Naive thymus-derived CD4-positive, alpha-beta T cell (primary cell): ENCODE measurements at regions not wholly inside any gene's neighbourhood (a gene's known extent, or its start where the extent isn't known, plus 50 kb on each side); places are given as distances from the start of the nearest gene placed in this dataset.

Experiments used
- ATAC-seq: fragments of 150-1000 bp; cut with Tn5 transposase; 2 replicates; pipeline ENCODE4 v1.10.0; 2021; ENCODE audit warnings: mild to moderate bottlenecking, moderate library complexity
- CTCF ChIA-PET: fragments of 350-600 bp; sonication (Branson Sonifier 250); formaldehyde crosslinking; loops from one replicate; lab custom pipeline; 2021; ENCODE audit warnings: antibody characterized with exemption; lab: Charles Lee
- POLR2A ChIA-PET: fragments of 350-600 bp; sonication (Branson Sonifier 250); formaldehyde crosslinking; loops from one replicate; lab custom pipeline; 2021; ENCODE audit warnings: antibody characterized with exemption, inconsistent platforms; lab: Charles Lee
- DNase-seq, 9 donors: peaks; one replicate each; pipeline versions ENCODE4 v3.0.0 to v3.0.0-alpha.2; 2020 to 2022; ENCODE audit warnings: mixed read lengths in 1 of 9
- H3K27ac ChIP-seq: one replicate; pipeline ENCODE4 v1.7.0; 2013; ENCODE audit warnings: mild to moderate bottlenecking, low read depth, low read length, moderate library complexity
- H3K27me3 ChIP-seq, 2 donors: one replicate each; pipeline ENCODE4 v1.7.0; 2013; ENCODE audit warnings: low read length in 2 of 2, mild to moderate bottlenecking in 2 of 2, moderate library complexity in 2 of 2; ENCODE audit not compliant: control insufficient read depth in 2 of 2, insufficient read depth in 2 of 2
- H3K36me3 ChIP-seq, 3 experiments: 1 replicate in 2 of 3; 2 replicates in 1 of 3; pipeline ENCODE4 v1.7.0; 2013; ENCODE audit warnings: low read length in 3 of 3, mild to moderate bottlenecking in 3 of 3, moderate library complexity in 1 of 3; ENCODE audit not compliant: insufficient read depth in 3 of 3, control insufficient read depth in 2 of 3
- H3K4me1 ChIP-seq, 2 donors: one replicate each; pipeline ENCODE4 v1.7.0; 2013; ENCODE audit warnings: low read length in 2 of 2, mild to moderate bottlenecking in 2 of 2, moderate library complexity in 1 of 2; ENCODE audit not compliant: control insufficient read depth in 2 of 2, insufficient read depth in 2 of 2
- H3K4me3 ChIP-seq: 2 replicates; pipeline ENCODE4 v1.7.0; 2013; ENCODE audit warnings: mild to moderate bottlenecking, low read length
- H3K9me3 ChIP-seq, 3 experiments: 1 replicate in 2 of 3; 2 replicates in 1 of 3; pipeline ENCODE4 v1.7.0; 2013; ENCODE audit warnings: low read length in 3 of 3; ENCODE audit not compliant: control insufficient read depth in 2 of 3
- H3K27ac Mint-ChIP-seq, 9 donors: one replicate each; pipeline ENCODE4 v1.8.0; 2020 to 2022; ENCODE audit warnings: mixed read lengths in 9 of 9, mild to moderate bottlenecking in 8 of 9, moderate library complexity in 5 of 9, inconsistent platforms in 2 of 9
- H3K27me3 Mint-ChIP-seq, 5 donors: one replicate each; pipeline ENCODE4 v1.8.0; 2021 to 2022; ENCODE audit warnings: mixed read lengths in 5 of 5, mild to moderate bottlenecking in 1 of 5
- H3K36me3 Mint-ChIP-seq, 5 donors: one replicate each; pipeline ENCODE4 v1.8.0; 2020 to 2022; ENCODE audit warnings: mixed read lengths in 5 of 5, mild to moderate bottlenecking in 3 of 5, inconsistent platforms in 1 of 5
- H3K4me1 Mint-ChIP-seq, 7 donors: one replicate each; pipeline ENCODE4 v1.8.0; 2020 to 2022; ENCODE audit warnings: mixed read lengths in 7 of 7, mild to moderate bottlenecking in 3 of 7, inconsistent platforms in 1 of 7
- H3K4me3 Mint-ChIP-seq, 10 donors: one replicate each; pipeline ENCODE4 v1.8.0; 2020 to 2022; ENCODE audit warnings: mild to moderate bottlenecking in 10 of 10, mixed read lengths in 10 of 10, moderate library complexity in 6 of 10, inconsistent platforms in 2 of 10
- H3K9me3 Mint-ChIP-seq, 11 donors: one replicate each; pipeline ENCODE4 v1.8.0; 2020 to 2022; ENCODE audit warnings: mixed read lengths in 11 of 11, mild to moderate bottlenecking in 4 of 11, inconsistent platforms in 1 of 11, moderate library complexity in 1 of 11
- intact Hi-C, 2 donors: fragments of 100-400 bp; cut with micrococcal nuclease; formaldehyde crosslinking; loops; one replicate each; pipeline ENCODE4 v1.15.1; 2023

- Mint-ChIP-seq H3K36me3 (no peaks in the 10 kb centered on the region), H3K9me3 (peaks cover 0 to 25% (median 8%) of the 10 kb centered on the region in 11 donors), H3K27ac (no peak overlapping the region), H3K27me3 (peaks cover 0 to 45% (median 9%) of the 10 kb centered on the region in 5 donors), H3K4me1 (no peaks in the 10 kb centered on the region), H3K4me3 (no peak overlapping the region)
- H3K4me1 ChIP-seq = no peaks in the 10 kb centered on the region
- ChIA-PET CTCF (no interaction called here), POLR2A (no interaction called here)
- ATAC-seq (no peak), DNase-seq (no peak)
- intact Hi-C loops = no loop called here
- no peaks in the 10 kb centered on the region for H3K36me3 ChIP-seq
- no peak overlapping the region for H3K27ac ChIP-seq
- no peak overlapping the region for H3K4me3 ChIP-seq
- H3K9me3 ChIP-seq = peaks cover 0 to 5% (median 0%) of the 10 kb centered on the region in 3 experiments
- no peaks in the 10 kb centered on the region for H3K27me3 ChIP-seq
These were observed 1105.0 kb downstream of the BRD1 start for GRCh38 chr22:48722661-48723060.

GRCh38 chr22:48721395-48721669 is 1106.3 kb downstream of the BRD1 start:
- H3K36me3 Mint-ChIP-seq = no peaks in the 10 kb centered on the region
- Histone ChIP-seq H3K4me3 (no peak overlapping the region), H3K36me3 (no peaks in the 10 kb centered on the region), H3K9me3 (no peaks in the 10 kb centered on the region), H3K4me1 (no peaks in the 10 kb centered on the region), H3K27me3 (no peaks in the 10 kb centered on the region), H3K27ac (no peak overlapping the region)
- DNase-seq (no peak), ATAC-seq (no peak)
- peaks cover 0 to 49% (median 12%) of the 10 kb centered on the region in 5 donors for H3K27me3 Mint-ChIP-seq
- intact Hi-C loops = no loop called here
- peaks cover 0 to 12% (median 5%) of the 10 kb centered on the region in 11 donors for H3K9me3 Mint-ChIP-seq
- POLR2A ChIA-PET = no interaction called here
- CTCF ChIA-PET = no interaction called here
- H3K4me3 Mint-ChIP-seq = no peak overlapping the region
- no peaks in the 10 kb centered on the region for H3K4me1 Mint-ChIP-seq
- H3K27ac Mint-ChIP-seq = no peak overlapping the region

GRCh38 chr22:48720662-48721394 is 1106.8 kb downstream of the BRD1 start:
- intact Hi-C loops = no loop called here

GRCh38 chr22:48719978-48720661 is 1107.6 kb downstream of the BRD1 start:
- Histone ChIP-seq H3K27ac (no peak overlapping the region), H3K27me3 (no peaks in the 10 kb centered on the region), H3K4me3 (no peak overlapping the region), H3K9me3 (no peaks in the 10 kb centered on the region), H3K36me3 (no peaks in the 10 kb centered on the region), H3K4me1 (no peaks in the 10 kb centered on the region)
- H3K4me3 Mint-ChIP-seq = no peak overlapping the region
- H3K27ac Mint-ChIP-seq = no peak overlapping the region
- no peaks in the 10 kb centered on the region for H3K4me1 Mint-ChIP-seq
- intact Hi-C loops = no loop called here
- H3K9me3 Mint-ChIP-seq = peaks cover 0 to 7% (median 3%) of the 10 kb centered on the region in 11 donors
- no peak for ATAC-seq
- DNase-seq = no peak
- peaks cover 0 to 39% (median 4%) of the 10 kb centered on the region in 5 donors for H3K27me3 Mint-ChIP-seq
- H3K36me3 Mint-ChIP-seq = no peaks in the 10 kb centered on the region
- CTCF ChIA-PET = interaction anchor here (0.6 kb wide), 1 partner anchor 32 kb away, joined by 4 read pairs; no protein-coding TSS in a partner anchor
- POLR2A ChIA-PET = no interaction called here

More at GRCh38 chr22:48720662-48721394, 1106.8 kb downstream of the BRD1 start:
- no peaks in the 10 kb centered on the region for H3K36me3 ChIP-seq
- POLR2A ChIA-PET = no interaction called here
- H3K9me3 ChIP-seq = no peaks in the 10 kb centered on the region
- no peak overlapping the region for H3K4me3 Mint-ChIP-seq
- H3K9me3 Mint-ChIP-seq = peaks cover 0 to 10% (median 4%) of the 10 kb centered on the region in 11 donors
- H3K27ac ChIP-seq = no peak overlapping the region
- no peaks in the 10 kb centered on the region for H3K36me3 Mint-ChIP-seq
- CTCF ChIA-PET = interaction anchor here (0.6 kb wide), 1 partner anchor 32 kb away, joined by 4 read pairs; no protein-coding TSS in a partner anchor
- ATAC-seq = no peak
- peaks cover 0 to 45% (median 8%) of the 10 kb centered on the region in 5 donors for H3K27me3 Mint-ChIP-seq
- DNase-seq = no peak
- H3K27me3 ChIP-seq = no peaks in the 10 kb centered on the region
- no peak overlapping the region for H3K4me3 ChIP-seq
- no peaks in the 10 kb centered on the region for H3K4me1 Mint-ChIP-seq
- no peaks in the 10 kb centered on the region for H3K4me1 ChIP-seq
- H3K27ac Mint-ChIP-seq = no peak overlapping the region

DNA sequence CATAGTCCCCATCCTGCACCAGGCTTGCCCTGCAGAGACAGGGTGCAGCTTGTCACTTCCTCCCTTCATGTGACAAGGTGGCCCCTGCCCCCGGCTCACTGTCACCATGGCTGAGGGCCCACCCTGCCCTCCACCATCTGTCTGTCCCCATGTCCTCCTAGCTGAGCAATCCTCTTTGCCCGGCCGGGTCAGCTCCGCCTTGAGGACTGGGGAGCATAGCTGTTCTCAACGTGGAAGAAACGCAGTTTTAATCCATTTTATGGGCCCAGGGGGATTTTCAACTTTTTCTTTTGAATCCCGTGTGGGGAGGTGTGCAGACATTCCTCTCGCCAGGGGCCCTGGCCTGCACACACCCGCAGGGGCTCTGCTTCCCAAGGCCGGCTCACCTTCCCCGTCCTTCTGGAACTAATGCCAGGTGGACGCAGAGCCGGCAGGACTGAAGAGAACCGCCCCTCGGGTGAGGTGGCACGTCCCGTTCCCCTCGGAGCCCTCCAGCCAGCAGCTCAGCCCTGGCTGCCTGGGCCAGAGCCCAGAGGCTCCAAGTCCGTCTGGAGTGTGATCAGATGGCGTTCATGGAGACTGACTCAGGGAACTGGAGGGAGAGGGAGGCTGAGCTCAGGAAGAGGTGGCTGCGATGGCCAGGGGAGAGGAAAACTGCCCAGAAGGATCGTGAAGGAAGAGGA is 1108.7 kb downstream of the BRD1 start:
- no peak for DNase-seq
- Mint-ChIP-seq H3K27me3 (peaks cover 0 to 35% (median 4%) of the 10 kb centered on the region in 5 donors), H3K9me3 (peaks cover 0 to 7% (median 5%) of the 10 kb centered on the region in 11 donors), H3K27ac (no peak overlapping the region), H3K4me3 (no peak overlapping the region), H3K36me3 (no peaks in the 10 kb centered on the region), H3K4me1 (no peaks in the 10 kb centered on the region)
- ChIA-PET POLR2A (no interaction called here), CTCF (no interaction called here)
- Histone ChIP-seq H3K36me3 (no peaks in the 10 kb centered on the region), H3K9me3 (no peaks in the 10 kb centered on the region), H3K4me1 (no peaks in the 10 kb centered on the region), H3K27ac (no peak overlapping the region), H3K4me3 (no peak overlapping the region), H3K27me3 (no peaks in the 10 kb centered on the region)
- intact Hi-C loops = no loop called here
- ATAC-seq = no peak

DNA sequence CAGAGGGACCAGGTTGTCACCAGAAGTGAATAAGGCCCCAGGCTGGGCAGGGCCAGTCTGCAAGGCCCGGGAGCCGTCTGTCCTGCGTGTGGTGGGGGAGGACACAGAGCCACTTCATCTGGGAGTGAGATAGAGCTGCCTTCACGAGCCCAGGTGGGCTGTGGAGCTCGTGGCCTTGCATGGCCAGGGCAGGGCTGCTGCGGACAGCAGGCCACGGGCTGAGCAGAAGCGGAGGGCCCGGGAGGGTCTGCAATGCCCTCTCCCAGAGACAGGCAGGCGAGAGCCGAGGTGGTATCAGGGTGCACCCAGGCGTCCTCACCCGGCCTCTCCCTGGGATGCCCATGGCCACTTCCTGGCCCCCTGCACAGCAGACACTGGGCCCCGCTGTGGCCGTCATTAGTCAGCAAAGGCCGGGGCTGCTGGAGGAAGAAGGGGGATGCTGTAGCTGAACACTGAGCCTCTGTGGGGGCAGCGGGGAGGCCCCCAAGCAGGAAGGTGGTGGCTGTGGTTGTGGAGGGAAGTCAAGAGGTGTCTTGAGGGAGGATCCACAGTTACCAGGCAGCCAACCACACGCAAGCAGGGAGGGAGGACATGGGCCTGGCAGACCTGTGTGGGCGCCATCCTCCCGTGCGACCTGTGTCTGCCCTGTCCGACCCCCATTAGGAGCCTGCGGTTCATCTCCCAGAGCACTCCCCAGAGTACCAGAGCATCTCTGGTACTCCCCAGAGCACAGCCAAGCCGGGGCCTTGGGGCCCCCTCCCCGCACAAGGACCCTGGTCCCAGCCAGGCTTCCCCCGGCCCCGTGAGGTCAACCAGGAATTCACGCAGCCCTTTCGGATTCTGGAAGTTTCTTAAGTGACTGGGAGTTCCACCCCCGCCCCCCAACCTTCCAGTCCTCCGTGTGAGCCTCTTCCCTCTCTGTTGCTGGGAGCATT is 1109.5 kb downstream of the BRD1 start:
- Histone ChIP-seq H3K4me1 (no peaks in the 10 kb centered on the region), H3K4me3 (no peak overlapping the region), H3K27me3 (no peaks in the 10 kb centered on the region), H3K9me3 (no peaks in the 10 kb centered on the region), H3K27ac (no peak overlapping the region), H3K36me3 (no peaks in the 10 kb centered on the region)
- ChIA-PET POLR2A (no interaction called here), CTCF (no interaction called here)
- peaks cover 0 to 26% (median 4%) of the 10 kb centered on the region in 5 donors for H3K27me3 Mint-ChIP-seq
- H3K4me3 Mint-ChIP-seq = no peak overlapping the region
- DNase-seq (no peak), ATAC-seq (no peak)
- peaks cover 0 to 7% (median 5%) of the 10 kb centered on the region in 11 donors for H3K9me3 Mint-ChIP-seq
- no peaks in the 10 kb centered on the region for H3K36me3 Mint-ChIP-seq
- H3K27ac Mint-ChIP-seq = no peak overlapping the region
- no peaks in the 10 kb centered on the region for H3K4me1 Mint-ChIP-seq
- intact Hi-C loops = no loop called here
